Head of caudate nucleus (tissue), 42 donors: ENCODE measurements at regions not wholly inside any gene's neighbourhood (a gene's known extent, or its start where the extent isn't known, plus 50 kb on each side); places are given as distances from the start of the nearest gene placed in this dataset.
"Not testable (repeated sequence)": the region's sequence is repeated elsewhere in the genome, so short reads cannot be mapped to it uniquely, and the experiment has no call there.

Experiments used
- DNase-seq, 42 donors: peaks; one replicate each; pipeline versions ENCODE4 v3.0.0 to v3.0.0-alpha.2; 2020 to 2021; ENCODE audit warnings: mixed read lengths in 7 of 42
- intact Hi-C: fragments of 100-400 bp; cut with DNase I; formaldehyde crosslinking; loops from one replicate; pipeline ENCODE4 v1.15.0; 2022

GRCh38 chr9:88820055-88820454 lies 171.2 kb upstream of the S1PR3 start:
- no peak for DNase-seq
- intact Hi-C loops = no loop called here

GRCh38 chr9:88821033-88821745 lies 170.1 kb upstream of the S1PR3 start:
- intact Hi-C loops = no loop called here
- DNase-seq = no peak

GRCh38 chr9:88821746-88822106 lies 169.5 kb upstream of the S1PR3 start:
- intact Hi-C loops = no loop called here
- no peak for DNase-seq

- intact Hi-C loops = no loop called here
- DNase-seq = no peak
Observed at GRCh38 chr9:88824711-88825110, 166.6 kb upstream of the S1PR3 start.

GRCh38 chr9:88826181-88826580 lies 165.1 kb upstream of the S1PR3 start:
- no peak for DNase-seq
- intact Hi-C loops = no loop called here

- intact Hi-C loops = no loop called here
Observed at GRCh38 chr9:88826771-88827181, 164.5 kb upstream of the S1PR3 start.

GRCh38 chr9:88828018-88828417 lies 163.2 kb upstream of the S1PR3 start:
- DNase-seq = no peak
- intact Hi-C loops = no loop called here

More at GRCh38 chr9:88826771-88827181, 164.5 kb upstream of the S1PR3 start:
- DNase-seq = no peak

- DNase-seq = no peak
- intact Hi-C loops = no loop called here
Observed at GRCh38 chr9:88828492-88828974, 162.7 kb upstream of the S1PR3 start.

GRCh38 chr9:88829276-88829675 lies 162.0 kb upstream of the S1PR3 start:
- DNase-seq = no peak
- intact Hi-C loops = no loop called here

- intact Hi-C loops = no loop called here
- DNase-seq = no peak
Observed at GRCh38 chr9:88831713-88832407, 159.4 kb upstream of the S1PR3 start.

- intact Hi-C loops = no loop called here
- DNase-seq = no peak
Observed at GRCh38 chr9:88833946-88834345, 157.3 kb upstream of the S1PR3 start.

- intact Hi-C loops = no loop called here
- no peak for DNase-seq
Observed at GRCh38 chr9:88835038-88835466, 156.2 kb upstream of the S1PR3 start.

- DNase-seq = no peak
- intact Hi-C loops = no loop called here
Observed at GRCh38 chr9:88835772-88836171, 155.5 kb upstream of the S1PR3 start.

GRCh38 chr9:88837731-88838130 lies 153.5 kb upstream of the S1PR3 start:
- intact Hi-C loops = no loop called here
- DNase-seq = no peak

GRCh38 chr9:88849878-88850277 lies 141.4 kb upstream of the S1PR3 start:
- intact Hi-C loops, DNase-seq: not testable (repeated sequence)

GRCh38 chr9:88852794-88853193 lies 138.5 kb upstream of the S1PR3 start:
- no peak for DNase-seq
- intact Hi-C loops = no loop called here

GRCh38 chr9:88870627-88871026 lies 120.6 kb upstream of the S1PR3 start:
- no peak for DNase-seq
- intact Hi-C loops = no loop called here

- intact Hi-C loops = no loop called here
- no peak for DNase-seq
Observed at GRCh38 chr9:88871669-88872068, 119.6 kb upstream of the S1PR3 start.

GRCh38 chr9:88872192-88872946 lies 118.9 kb upstream of the S1PR3 start:
- DNase-seq = no peak
- intact Hi-C loops = no loop called here

GRCh38 chr9:88873635-88874034 lies 117.6 kb upstream of the S1PR3 start:
- intact Hi-C loops = no loop called here
- DNase-seq = no peak
